ENCODE measurements at regions not wholly inside any gene's neighbourhood (a gene's known extent, or its start where the extent isn't known, plus 50 kb on each side); places are given as distances from the start of the nearest gene placed in this dataset.
A peak's percentile ranks its signal among the peaks of the same experiment; 100 is the strongest.

GRCh38 chr14:44775248-44775647 lies 186.5 kb downstream of the KLHL28 start:
- DNase-seq (no peak), ATAC-seq (ENCODE audit: insufficient read depth, low FRiP score) (no peak)
- H3K36me3 ChIP-seq (ENCODE audit: control insufficient read depth in 4 of 4, insufficient read depth in 4 of 4, low read length in 4 of 4), result no peaks in the 10 kb centered on the region
- H3K27me3 ChIP-seq (ENCODE audit: control insufficient read depth in 3 of 3, insufficient read depth in 3 of 3, low read length in 2 of 3), result no peaks in the 10 kb centered on the region
- H3K4me3 ChIP-seq, result no peak overlapping the region
- H3K4me1 ChIP-seq (ENCODE audit: control insufficient read depth in 5 of 5, insufficient read depth in 5 of 5, low read length in 5 of 5), result peaks cover 0 to 22% (median 4%) of the 10 kb centered on the region in 5 donors
- no peak overlapping the region for H3K27ac ChIP-seq (ENCODE audit: low read depth in 1 of 2, low read length in 1 of 2)
- no peaks in the 10 kb centered on the region for H3K9me3 ChIP-seq (ENCODE audit: control insufficient read depth in 4 of 4, insufficient read depth in 3 of 4, low read length in 3 of 4)
- H3K9ac ChIP-seq (ENCODE audit: insufficient read depth in 1 of 2, low read length in 2 of 2), result no peak overlapping the region
- 93% methylated on average over 3 of the region's 3 CpGs for WGBS, 2 donors
- no peak for TF ChIP-seq CTCF (IDR thresholded peaks at IDR 0.05; ENCODE audit: control extremely low read depth, extremely low read depth)

- Histone ChIP-seq H3K9ac (ENCODE audit: insufficient read depth in 1 of 2, low read length in 2 of 2) (no peak overlapping the region), H3K4me1 (ENCODE audit: control insufficient read depth in 5 of 5, insufficient read depth in 5 of 5, low read length in 5 of 5) (peaks cover 0 to 26% (median 10%) of the 10 kb centered on the region in 5 donors), H3K9me3 (ENCODE audit: control insufficient read depth in 4 of 4, insufficient read depth in 3 of 4, low read length in 3 of 4) (no peaks in the 10 kb centered on the region), H3K27ac (ENCODE audit: low read depth in 1 of 2, low read length in 1 of 2) (no peak overlapping the region), H3K4me3 (no peak overlapping the region), H3K27me3 (ENCODE audit: control insufficient read depth in 3 of 3, insufficient read depth in 3 of 3, low read length in 2 of 3) (no peaks in the 10 kb centered on the region), H3K36me3 (ENCODE audit: control insufficient read depth in 4 of 4, insufficient read depth in 4 of 4, low read length in 4 of 4) (no peaks in the 10 kb centered on the region)
- WGBS, 2 donors, result 56 to 78% methylated on average over 2 of the region's 2 CpGs
- no peak for DNase-seq
- TF ChIP-seq CTCF (IDR thresholded peaks at IDR 0.05; ENCODE audit: control extremely low read depth, extremely low read depth), result no peak
- no peak for ATAC-seq (ENCODE audit: insufficient read depth, low FRiP score)
Measured at GRCh38 chr14:44774396-44774795, 187.4 kb downstream of the KLHL28 start.

- Histone ChIP-seq H3K27ac (ENCODE audit: low read depth in 1 of 2, low read length in 1 of 2) (no peak overlapping the region), H3K4me3 (no peak overlapping the region), H3K9ac (ENCODE audit: insufficient read depth in 1 of 2, low read length in 2 of 2) (no peak overlapping the region), H3K9me3 (ENCODE audit: control insufficient read depth in 4 of 4, insufficient read depth in 3 of 4, low read length in 3 of 4) (no peaks in the 10 kb centered on the region), H3K4me1 (ENCODE audit: control insufficient read depth in 5 of 5, insufficient read depth in 5 of 5, low read length in 5 of 5) (peaks cover 0 to 42% (median 8%) of the 10 kb centered on the region in 5 donors), H3K27me3 (ENCODE audit: control insufficient read depth in 3 of 3, insufficient read depth in 3 of 3, low read length in 2 of 3) (no peaks in the 10 kb centered on the region), H3K36me3 (ENCODE audit: control insufficient read depth in 4 of 4, insufficient read depth in 4 of 4, low read length in 4 of 4) (no peaks in the 10 kb centered on the region)
- 68 to 76% methylated on average over 1 of the region's 1 CpG for WGBS, 2 donors
- no peak for ATAC-seq (ENCODE audit: insufficient read depth, low FRiP score)
- TF ChIP-seq CTCF (IDR thresholded peaks at IDR 0.05; ENCODE audit: control extremely low read depth, extremely low read depth), result no peak
- DNase-seq, result peak in 2 of 3 donors; percentile 36 to 65
Measured at GRCh38 chr14:44771496-44771895, 190.3 kb downstream of the KLHL28 start.

- Histone ChIP-seq H3K4me1 (ENCODE audit: control insufficient read depth in 5 of 5, insufficient read depth in 5 of 5, low read length in 5 of 5) (peaks cover 0 to 42% (median 8%) of the 10 kb centered on the region in 5 donors), H3K36me3 (ENCODE audit: control insufficient read depth in 4 of 4, insufficient read depth in 4 of 4, low read length in 4 of 4) (no peaks in the 10 kb centered on the region), H3K9me3 (ENCODE audit: control insufficient read depth in 4 of 4, insufficient read depth in 3 of 4, low read length in 3 of 4) (no peaks in the 10 kb centered on the region), H3K4me3 (no peak overlapping the region), H3K27me3 (ENCODE audit: control insufficient read depth in 3 of 3, insufficient read depth in 3 of 3, low read length in 2 of 3) (no peaks in the 10 kb centered on the region), H3K27ac (ENCODE audit: low read depth in 1 of 2, low read length in 1 of 2) (no peak overlapping the region), H3K9ac (ENCODE audit: insufficient read depth in 1 of 2, low read length in 2 of 2) (no peak overlapping the region)
- no peak for TF ChIP-seq CTCF (IDR thresholded peaks at IDR 0.05; ENCODE audit: control extremely low read depth, extremely low read depth)
- ATAC-seq (ENCODE audit: insufficient read depth, low FRiP score) (no peak), DNase-seq (peak in 2 of 3 donors; percentile 73 to 78)
- 67 to 71% methylated on average over 3 of the region's 3 CpGs for WGBS, 2 donors
Measured at GRCh38 chr14:44770201-44770600, 191.5 kb downstream of the KLHL28 start.
